ENCODE measurements at regions not wholly inside any gene's neighbourhood (a gene's known extent, or its start where the extent isn't known, plus 50 kb on each side); places are given as distances from the start of the nearest gene placed in this dataset.

DNA sequence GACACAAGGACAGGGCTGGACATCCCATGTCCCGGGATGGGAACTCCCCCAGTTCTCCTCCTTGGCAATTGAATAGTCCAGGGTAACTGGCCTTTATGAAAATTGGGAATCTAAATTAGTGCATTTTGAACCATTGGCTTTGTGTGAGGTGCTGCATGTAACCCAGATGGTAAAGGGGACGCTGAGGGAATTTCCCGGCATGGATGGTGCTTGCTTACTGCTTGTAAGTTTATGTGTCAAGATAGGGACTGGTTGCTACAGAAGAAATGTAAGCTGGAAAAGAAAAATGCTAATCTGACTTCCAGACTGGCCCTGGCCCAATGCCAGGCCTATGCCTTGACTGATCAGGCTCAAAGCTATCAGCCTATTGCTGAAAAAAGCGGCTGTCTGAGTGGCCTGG, 1096.7 kb upstream of the DDX18 start:
- H3K4me3 ChIP-seq (ENCODE audit: control insufficient read depth, low read depth, low read length) = no peak overlapping the region
- no peak for TF ChIP-seq CTCF (IDR thresholded peaks at IDR 0.05; ENCODE audit: control insufficient read depth, insufficient read depth, low read depth, low read length, missing control alignments)
- DNase-seq (ENCODE audit: low read depth) = no peak

- DNase-seq (ENCODE audit: low read depth) = no peak
- no peak overlapping the region for H3K4me3 ChIP-seq (ENCODE audit: control insufficient read depth, low read depth, low read length)
- TF ChIP-seq CTCF (IDR thresholded peaks at IDR 0.05; ENCODE audit: control insufficient read depth, insufficient read depth, low read depth, low read length, missing control alignments) = no peak
Measured at GRCh38 chr2:116718451-116718850, 1096.0 kb upstream of the DDX18 start.

GRCh38 chr2:116719836-116720235, 1094.7 kb upstream of the DDX18 start:
- H3K4me3 ChIP-seq (ENCODE audit: control insufficient read depth, low read depth, low read length) = no peak overlapping the region
- no peak for TF ChIP-seq CTCF (IDR thresholded peaks at IDR 0.05; ENCODE audit: control insufficient read depth, insufficient read depth, low read depth, low read length, missing control alignments)
- DNase-seq (ENCODE audit: low read depth) = no peak

- no peak for TF ChIP-seq CTCF (IDR thresholded peaks at IDR 0.05; ENCODE audit: control insufficient read depth, insufficient read depth, low read depth, low read length, missing control alignments)
- no peak for DNase-seq (ENCODE audit: low read depth)
- no peak overlapping the region for H3K4me3 ChIP-seq (ENCODE audit: control insufficient read depth, low read depth, low read length)
Measured at GRCh38 chr2:116724550-116724949, 1089.9 kb upstream of the DDX18 start.

GRCh38 chr2:116732322-116732721, 1082.2 kb upstream of the DDX18 start:
- DNase-seq (ENCODE audit: low read depth) = no peak
- TF ChIP-seq CTCF (IDR thresholded peaks at IDR 0.05; ENCODE audit: control insufficient read depth, insufficient read depth, low read depth, low read length, missing control alignments) = no peak
- H3K4me3 ChIP-seq (ENCODE audit: control insufficient read depth, low read depth, low read length) = no peak overlapping the region

DNA sequence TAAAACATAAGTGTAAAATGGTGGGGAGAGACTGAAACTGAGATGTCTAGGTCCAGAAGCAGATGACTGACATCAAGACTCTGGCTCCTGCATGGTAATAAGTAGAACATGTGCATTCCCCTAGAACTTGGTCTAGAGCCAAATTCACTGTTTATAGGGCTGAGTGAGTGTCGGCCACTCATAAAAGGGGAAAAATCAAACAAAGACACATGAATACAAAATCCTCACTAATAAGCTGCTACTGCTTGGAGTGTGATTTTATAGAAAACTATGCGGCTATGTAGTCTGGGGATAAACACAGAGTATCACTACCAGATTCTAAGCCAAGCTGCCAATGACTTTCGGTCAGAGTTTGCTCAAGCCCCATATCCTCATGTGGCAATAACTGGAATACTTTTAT, 1080.8 kb upstream of the DDX18 start:
- H3K4me3 ChIP-seq (ENCODE audit: control insufficient read depth, low read depth, low read length) = no peak overlapping the region
- DNase-seq (ENCODE audit: low read depth) = no peak
- TF ChIP-seq CTCF (IDR thresholded peaks at IDR 0.05; ENCODE audit: control insufficient read depth, insufficient read depth, low read depth, low read length, missing control alignments) = no peak

DNA sequence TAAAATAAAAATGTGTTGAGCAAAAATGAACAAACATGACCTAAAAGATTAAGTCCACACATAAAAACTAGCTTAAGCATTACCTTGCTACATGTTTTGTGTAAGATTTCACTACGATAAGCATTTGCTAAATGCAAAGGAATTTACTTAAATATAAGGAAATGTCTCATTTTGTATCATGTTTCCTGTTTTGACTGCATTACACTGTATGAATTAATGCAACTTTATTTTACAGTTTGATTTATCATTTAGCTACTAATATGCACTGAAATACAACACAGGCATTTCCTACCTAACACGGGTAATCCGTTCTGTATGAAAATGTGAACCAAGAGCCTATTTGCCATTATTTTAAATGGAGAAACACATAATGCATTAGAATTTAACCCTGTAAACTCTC, 1076.5 kb upstream of the DDX18 start:
- DNase-seq (ENCODE audit: low read depth) = no peak
- no peak overlapping the region for H3K4me3 ChIP-seq (ENCODE audit: control insufficient read depth, low read depth, low read length)
- no peak for TF ChIP-seq CTCF (IDR thresholded peaks at IDR 0.05; ENCODE audit: control insufficient read depth, insufficient read depth, low read depth, low read length, missing control alignments)

All from AG09309 (cell line).